22Rv1 (cell line): ENCODE measurements at regions not wholly inside any gene's neighbourhood (a gene's known extent, or its start where the extent isn't known, plus 50 kb on each side); places are given as distances from the start of the nearest gene placed in this dataset.

Experiments
- ZFX ChIP-seq: fragments of 450-650 bp; IDR thresholded peaks from 2 replicates; pipeline ENCODE4 v1.6.1; 2017; ENCODE audit warnings: antibody characterized with exemption, borderline replicate concordance
- TF ChIP-seq, protein P1 (sequence below): fragments of 450-650 bp; IDR thresholded peaks from 2 replicates; pipeline ENCODE4 v1.5.1; 2017; ENCODE audit warnings: mild to moderate bottlenecking

DNA sequence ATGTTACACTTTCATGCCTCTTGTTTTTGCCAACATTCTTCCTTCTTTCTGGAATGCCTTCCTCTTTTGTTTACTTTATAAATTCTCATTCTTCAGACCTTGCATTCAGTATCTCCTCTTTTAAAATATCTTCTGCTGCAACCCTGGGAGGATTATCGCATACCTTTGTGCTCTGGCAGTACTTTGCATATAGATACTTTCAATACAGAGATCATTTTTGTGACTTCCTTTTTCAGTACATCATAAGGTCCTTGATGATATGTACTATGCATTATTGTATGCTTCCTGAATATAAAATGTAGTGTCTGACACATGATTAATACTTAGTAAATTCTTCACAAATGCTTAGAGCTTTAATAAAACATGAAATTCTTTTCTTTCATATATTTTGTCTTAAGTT lies 538.7 kb downstream of the TRIB2 start:
- TF ChIP-seq, protein P1, sequence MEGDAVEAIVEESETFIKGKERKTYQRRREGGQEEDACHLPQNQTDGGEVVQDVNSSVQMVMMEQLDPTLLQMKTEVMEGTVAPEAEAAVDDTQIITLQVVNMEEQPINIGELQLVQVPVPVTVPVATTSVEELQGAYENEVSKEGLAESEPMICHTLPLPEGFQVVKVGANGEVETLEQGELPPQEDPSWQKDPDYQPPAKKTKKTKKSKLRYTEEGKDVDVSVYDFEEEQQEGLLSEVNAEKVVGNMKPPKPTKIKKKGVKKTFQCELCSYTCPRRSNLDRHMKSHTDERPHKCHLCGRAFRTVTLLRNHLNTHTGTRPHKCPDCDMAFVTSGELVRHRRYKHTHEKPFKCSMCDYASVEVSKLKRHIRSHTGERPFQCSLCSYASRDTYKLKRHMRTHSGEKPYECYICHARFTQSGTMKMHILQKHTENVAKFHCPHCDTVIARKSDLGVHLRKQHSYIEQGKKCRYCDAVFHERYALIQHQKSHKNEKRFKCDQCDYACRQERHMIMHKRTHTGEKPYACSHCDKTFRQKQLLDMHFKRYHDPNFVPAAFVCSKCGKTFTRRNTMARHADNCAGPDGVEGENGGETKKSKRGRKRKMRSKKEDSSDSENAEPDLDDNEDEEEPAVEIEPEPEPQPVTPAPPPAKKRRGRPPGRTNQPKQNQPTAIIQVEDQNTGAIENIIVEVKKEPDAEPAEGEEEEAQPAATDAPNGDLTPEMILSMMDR: no peak
- TF ChIP-seq ZFX: no peak
